ENCODE measurements at regions not wholly inside any gene's neighbourhood (a gene's known extent, or its start where the extent isn't known, plus 50 kb on each side); places are given as distances from the start of the nearest gene placed in this dataset.

GRCh38 chr15:97096303-97096835, 765.9 kb downstream of the NR2F2 start:
- DNase-seq (ENCODE audit: low spot score) = no peak

DNA sequence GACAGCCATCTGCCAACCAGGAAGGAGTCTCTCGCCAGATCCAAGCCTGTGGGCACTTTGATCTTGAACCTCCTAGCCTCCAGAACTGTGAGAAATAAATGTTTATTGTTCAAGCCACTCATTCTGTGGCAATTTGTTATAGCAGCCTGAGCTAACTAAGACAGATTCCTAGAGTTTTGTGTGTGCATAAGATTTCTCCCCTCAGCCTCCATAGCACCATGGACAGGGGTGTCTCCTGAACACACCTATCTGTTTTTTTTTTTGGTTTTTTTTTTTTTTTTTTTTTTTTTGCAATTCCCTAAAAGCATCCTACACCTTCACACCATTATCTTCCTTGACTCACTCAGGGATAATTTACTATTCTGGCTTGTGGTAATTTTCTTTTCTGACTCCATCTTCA, 768.5 kb downstream of the NR2F2 start:
- no peak for DNase-seq (ENCODE audit: low spot score)

- DNase-seq (ENCODE audit: low spot score) = no peak
These were observed 771.1 kb downstream of the NR2F2 start for GRCh38 chr15:97101572-97101971.

- no peak for DNase-seq (ENCODE audit: low spot score)
These were observed 784.6 kb downstream of the NR2F2 start for GRCh38 chr15:97114900-97115760.

GRCh38 chr15:97115761-97116070, 785.2 kb downstream of the NR2F2 start:
- DNase-seq (ENCODE audit: low spot score) = no peak

DNA sequence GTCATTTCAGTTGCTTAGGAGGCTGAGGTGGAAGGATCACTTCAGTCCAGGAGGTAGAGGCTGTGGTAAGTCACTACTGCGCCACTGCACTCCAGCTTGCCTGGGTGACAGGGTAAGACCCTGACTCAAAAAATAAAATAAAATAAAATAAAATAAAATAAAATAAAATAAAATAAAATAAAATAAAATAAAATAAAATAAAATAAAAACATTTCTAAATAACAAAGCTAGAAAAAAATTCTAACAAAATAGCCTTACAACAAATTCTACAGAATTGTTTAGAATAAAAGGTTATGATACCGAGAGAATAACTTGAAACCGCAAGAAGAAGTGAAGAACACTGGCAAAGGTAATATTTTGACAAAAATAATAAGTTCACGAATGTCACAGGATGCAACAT, 794.3 kb downstream of the NR2F2 start:
- no peak for DNase-seq (ENCODE audit: low spot score)

DNA sequence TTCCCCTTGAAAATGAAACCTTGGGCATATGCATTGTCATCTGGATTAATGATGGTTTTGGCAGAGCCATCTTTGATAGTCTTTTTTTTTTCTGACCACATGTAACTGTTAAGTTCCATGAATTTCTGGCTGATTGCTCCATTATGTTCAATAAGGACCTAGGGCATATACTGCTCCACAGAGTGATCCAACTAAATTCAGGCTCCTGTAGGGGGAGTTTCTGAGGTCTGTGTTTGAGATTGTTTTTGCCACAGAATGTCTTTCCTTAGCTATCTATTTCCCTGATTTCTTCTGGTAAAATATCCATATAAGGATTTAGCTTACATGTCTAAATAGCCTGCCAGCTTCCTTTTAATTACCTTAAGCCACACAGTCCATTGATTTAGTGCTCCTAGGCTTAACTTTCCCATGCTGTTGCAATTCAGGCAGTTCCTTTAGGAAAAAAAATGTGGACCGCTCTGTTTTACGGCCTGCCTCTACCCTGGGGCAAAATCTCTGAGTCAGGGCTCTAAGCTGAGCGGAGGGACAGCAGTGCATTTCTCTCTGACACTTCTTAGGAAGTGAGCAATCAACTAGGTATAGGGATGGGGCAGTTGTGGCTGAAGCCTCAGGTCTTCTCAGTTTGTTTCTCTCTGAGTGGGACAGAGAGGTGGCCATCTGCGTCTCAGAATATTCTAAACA, 796.2 kb downstream of the NR2F2 start:
- DNase-seq (ENCODE audit: low spot score) = no peak

DNA sequence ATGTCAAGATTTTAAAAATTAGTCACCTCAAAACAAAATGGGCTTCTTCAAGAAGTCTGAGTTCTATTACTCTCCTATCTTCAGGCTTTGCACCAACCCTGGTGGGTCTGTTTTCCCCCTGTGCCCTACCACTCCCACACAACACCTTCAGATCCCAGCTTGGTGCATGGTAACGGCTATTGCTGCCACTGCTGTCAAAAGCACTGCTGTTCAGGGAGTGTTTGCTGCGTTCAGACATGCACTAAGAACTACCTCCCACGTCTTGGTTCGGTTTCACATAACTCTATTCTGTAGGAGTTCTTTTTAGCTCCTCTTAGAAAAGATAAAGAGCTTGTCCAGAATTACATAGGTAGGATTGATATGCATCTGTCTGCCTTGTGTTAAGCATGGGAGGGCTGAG, 799.2 kb downstream of the NR2F2 start:
- no peak for DNase-seq (ENCODE audit: low spot score)

- DNase-seq (ENCODE audit: low spot score) = no peak
These were observed 809.7 kb downstream of the NR2F2 start for GRCh38 chr15:97140216-97140615.

DNA sequence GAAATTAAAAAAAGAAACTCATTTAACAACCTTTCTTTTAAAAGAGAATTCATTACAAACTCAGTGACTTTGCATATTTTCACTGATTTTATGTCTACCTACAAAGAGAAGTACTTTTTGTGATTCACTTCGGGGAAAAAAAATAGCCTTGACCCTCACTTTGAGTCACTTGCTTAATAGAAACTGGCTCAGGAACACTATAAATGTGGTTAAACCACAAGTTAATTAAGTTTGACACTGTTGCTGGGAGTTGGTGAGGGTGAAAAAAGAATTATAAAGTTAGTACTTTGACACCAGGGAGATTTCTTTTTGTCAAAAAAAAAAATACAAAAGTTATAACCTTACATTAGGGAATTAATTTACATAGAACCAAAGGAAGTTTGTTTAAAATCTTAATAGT, 810.9 kb downstream of the NR2F2 start:
- no peak for DNase-seq (ENCODE audit: low spot score)

DNA sequence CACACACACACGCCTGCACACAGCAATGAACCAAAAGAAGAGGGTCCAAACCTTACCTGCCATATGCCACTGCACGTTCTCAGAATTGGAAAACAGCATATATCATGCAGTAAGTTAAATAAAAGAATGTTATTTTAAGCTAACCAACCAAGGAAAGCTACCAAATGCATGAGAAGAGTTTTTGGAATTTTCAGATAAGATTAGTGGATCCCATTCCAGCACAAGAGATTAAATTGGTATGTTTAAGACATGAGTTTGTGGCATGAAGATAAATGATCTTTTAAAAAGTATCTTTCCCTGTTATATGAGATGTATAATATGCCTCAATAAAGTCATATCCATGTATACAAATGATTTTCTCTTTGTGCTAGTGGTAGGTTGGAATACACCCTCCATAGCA, 811.4 kb downstream of the NR2F2 start:
- no peak for DNase-seq (ENCODE audit: low spot score)

- no peak for DNase-seq (ENCODE audit: low spot score)
These were observed 813.3 kb downstream of the NR2F2 start for GRCh38 chr15:97143592-97144376.

- DNase-seq (ENCODE audit: low spot score) = no peak
These were observed 813.8 kb downstream of the NR2F2 start for GRCh38 chr15:97144377-97144711.

DNA sequence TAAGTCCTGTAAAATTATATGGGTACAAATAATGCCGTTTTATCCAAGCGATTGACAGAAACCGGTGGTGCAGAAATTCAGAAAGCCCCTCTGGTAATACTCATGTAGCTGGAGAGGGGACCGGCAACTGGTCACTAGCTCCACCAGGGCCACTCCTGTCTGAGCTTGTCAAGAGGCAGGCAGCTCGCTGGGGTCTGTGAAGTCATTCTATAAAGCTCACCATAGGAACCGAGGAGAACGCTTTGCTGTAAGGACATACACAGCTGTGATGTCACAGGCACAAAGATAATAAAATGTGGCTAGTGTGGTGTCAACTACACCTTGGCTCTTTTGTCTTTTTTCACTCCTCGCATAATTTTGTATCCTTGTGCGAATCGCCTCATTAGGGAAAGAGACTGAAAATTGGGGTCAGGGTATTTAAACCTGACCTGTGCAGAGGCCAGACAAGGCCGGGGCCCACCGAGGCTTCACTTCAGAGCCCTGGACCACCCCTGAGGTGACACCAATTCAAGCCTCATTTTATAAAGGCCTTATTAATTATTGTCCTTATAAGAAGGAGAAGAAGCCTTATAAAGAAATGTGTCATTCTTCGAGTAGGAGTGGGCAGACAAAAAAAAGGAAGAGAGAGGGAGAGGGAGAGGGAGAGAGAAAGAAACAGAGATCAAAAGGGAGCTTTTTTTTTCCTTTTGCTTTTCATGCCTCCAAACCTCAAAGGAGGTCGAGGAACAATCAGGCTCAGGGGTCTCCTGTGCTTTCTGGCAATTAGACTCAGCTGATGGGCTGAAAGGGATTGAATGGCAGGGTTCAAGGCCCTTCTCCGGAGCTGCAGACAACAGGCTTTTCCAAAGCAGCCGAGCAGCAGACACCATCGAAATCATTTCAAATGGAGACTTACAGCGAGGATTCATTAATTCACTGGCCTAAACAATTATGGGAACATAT, 813.3 kb upstream of the ARRDC4 start:
- no peak for DNase-seq (ENCODE audit: low spot score)

DNA sequence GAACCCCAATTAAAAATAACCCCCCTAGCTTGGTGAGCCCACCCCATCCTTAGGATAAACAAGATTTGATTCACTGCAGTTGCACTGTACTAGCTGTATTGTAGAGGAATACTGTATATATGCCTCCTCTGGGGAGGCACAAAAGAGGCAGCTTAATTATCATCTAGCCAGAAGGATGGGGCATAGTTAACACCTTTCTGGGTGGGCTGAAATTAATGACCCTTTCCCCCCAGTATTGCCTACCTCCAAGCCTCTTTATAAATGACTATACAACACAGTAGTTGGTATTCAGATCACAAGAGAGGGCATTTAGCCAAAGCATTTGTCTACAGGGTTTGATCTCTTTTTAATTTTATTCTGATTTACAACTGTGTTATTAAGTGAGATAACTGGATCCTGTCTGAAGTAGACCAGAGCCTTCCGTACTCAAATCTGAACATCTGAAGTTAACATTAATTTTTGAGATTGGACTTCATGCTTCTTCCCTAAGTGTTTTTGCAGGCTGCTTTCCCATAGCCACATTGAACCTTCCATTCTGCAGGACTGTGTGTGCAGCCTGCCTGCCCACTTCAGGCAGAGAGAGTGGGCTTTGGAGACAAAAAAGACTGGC, 807.0 kb upstream of the ARRDC4 start:
- DNase-seq (ENCODE audit: low spot score) = no peak

DNA sequence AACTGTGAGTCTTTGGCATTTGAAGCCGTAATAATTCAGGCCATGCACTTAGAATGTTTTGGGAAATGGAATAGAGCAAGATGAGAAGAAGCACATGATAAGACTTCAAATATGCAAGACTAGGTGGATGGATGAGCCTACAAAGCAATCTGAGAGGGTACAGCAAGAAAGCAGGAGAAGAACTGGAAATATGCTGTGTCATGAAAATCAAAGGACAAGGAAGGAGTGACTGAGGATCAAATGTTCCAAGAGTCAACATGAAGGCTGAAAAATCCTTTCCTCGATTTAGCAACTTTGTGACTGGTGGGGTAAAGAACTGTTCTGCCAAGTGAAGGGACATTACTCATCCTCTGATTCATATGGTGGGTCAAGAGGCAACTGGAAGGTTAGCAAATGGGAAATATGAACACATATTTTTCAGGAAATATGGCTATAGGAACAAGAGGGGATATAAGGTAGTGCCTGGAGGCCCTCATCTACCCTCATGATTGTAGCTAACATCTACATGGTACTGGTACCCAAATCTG, 803.7 kb upstream of the ARRDC4 start:
- no peak for DNase-seq (ENCODE audit: low spot score)

DNA sequence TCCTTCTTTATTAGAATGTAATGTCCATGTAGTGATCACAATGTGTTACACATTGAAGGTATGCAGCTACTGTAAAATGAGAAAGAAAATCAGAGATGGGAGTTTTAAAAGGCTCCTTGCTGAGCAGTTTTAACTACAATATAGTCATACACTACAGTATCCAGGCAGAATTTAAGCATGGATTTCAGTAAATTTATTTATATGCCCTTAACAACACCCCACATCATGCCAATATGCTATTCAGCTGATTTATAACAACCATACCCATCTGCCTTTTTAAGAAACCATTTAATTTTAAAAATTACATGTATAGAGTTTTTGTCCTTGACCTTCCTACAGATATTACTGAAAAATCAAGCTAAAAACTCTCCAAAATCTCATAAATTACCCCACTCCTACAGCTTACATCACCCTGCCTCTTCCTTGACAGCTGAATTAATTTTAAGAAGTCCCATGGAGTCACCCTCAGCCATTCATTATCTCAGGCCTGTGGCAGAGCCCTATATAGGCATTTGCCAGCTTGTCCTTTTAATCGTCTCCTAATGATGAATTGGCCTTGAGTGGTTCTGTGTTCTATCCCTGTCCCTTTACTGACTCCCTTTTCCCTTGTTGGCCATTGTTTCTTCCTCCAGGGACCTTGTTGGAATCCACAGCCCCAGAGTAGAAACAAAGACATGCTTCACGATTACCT, 797.6 kb upstream of the ARRDC4 start:
- no peak for DNase-seq (ENCODE audit: low spot score)

DNA sequence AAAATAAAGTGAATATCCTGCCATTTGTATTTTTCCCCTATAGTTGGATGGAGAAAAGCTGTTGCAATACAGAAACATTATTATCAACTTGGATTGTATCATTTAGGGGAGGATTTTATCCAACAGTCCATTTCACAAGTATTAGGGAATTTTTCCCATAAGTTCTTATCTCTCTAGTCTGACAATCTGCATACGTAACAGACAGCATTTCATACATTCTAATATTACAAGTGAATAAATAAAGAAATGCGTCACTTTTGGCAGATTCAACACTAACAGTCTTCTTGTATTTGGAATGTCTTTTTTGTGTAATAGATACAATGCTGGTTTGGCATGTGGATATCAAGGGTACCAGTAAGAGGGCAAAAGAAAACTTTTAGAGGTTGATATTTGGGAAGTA, 795.3 kb upstream of the ARRDC4 start:
- no peak for DNase-seq (ENCODE audit: low spot score)

- no peak for DNase-seq (ENCODE audit: low spot score)
These were observed 791.6 kb upstream of the ARRDC4 start for GRCh38 chr15:97168704-97169475.

DNA sequence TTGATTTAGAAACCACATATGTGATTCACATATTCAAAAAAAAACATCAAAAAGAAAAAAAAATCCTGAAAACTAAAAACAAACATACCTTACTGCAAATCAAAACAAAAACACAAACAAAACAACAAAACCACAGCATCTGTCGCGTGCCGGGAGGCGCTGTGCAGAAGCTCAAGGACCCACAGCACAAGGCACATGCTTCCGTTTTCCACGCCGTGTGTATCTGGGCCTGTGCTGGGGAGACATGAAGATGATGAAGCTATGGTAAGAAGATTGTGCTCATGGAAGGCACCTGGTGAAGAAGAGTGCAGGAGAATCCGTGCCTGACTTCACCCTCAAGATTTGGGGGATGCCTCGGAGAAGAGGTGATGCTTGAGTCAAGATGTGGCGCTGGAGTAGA, 788.9 kb upstream of the ARRDC4 start:
- DNase-seq (ENCODE audit: low spot score) = no peak

Measured in COLO829 (cell line).